GM18498 (cell line): ENCODE measurements at regions not wholly inside any gene's neighbourhood (a gene's known extent, or its start where the extent isn't known, plus 50 kb on each side); places are given as distances from the start of the nearest gene placed in this dataset.
"Not testable (repeated sequence)": the region's sequence is repeated elsewhere in the genome, so short reads cannot be mapped to it uniquely, and the experiment has no call there.

Experiments used
- ATAC-seq: cut with Tn5 transposase; IDR thresholded peaks from one replicate; pipeline ENCODE4 v1.9.1; 2021; ENCODE audit warnings: mild to moderate bottlenecking, moderate library complexity; ENCODE audit not compliant: unreplicated experiment

DNA sequence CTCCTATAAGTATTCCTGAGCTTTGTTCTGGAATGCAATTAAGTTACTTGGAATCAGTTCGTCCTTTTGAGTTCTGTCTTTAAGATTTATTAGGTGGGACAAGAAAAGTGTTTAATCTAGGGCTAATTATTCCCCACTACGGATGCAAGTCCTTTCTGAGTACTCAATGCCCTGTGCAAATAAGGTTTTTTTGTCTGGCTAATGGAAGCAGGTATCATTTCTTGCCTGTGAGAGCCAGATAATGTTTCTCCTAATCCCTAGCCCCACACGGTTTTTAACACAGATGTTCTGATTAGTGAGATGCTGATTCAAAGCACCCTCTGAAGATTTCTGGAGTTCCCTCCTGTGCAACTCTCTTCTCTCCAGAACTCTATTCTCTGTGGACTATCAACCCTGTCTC lies 296.6 kb upstream of the PRICKLE1 start:
- no peak for ATAC-seq

DNA sequence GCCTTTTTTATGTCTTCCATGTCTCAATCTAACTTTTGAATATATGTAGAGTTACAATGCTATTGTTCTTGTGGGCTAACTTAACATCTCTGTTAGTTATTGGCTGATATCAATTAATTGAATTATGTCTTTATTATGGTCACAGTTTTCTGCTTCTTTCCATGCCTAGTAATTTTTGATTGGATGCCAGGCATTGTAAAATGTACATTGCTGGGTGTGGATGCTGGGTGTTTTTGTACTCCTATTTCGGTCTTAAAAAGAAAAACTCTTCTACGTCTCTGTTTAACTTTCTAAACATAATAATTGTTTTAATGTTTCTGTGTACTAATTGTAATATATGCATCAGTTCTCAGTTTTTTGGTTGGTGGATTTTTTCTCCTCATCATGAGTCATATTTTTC lies 296.1 kb upstream of the PRICKLE1 start:
- no peak for ATAC-seq

DNA sequence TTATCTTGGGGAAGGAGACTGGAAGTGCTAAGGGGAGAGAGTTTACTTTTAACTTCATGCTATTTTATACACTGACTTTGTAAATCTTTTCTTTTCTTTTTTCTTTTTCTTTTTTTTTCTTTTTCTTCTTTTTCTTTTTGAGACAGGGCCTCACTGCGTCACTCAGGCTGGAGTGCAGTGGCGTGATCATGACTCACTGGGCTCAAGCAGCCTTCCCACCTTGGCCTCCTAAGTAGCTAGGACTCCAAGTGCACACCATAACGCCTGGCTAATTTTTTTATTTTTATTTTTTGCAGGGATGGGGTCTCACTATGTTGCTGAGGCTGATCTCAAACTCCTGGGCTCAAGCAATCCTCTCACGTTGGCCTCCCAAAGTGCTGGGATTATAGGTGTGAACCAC lies 294.6 kb upstream of the PRICKLE1 start:
- ATAC-seq = no peak

DNA sequence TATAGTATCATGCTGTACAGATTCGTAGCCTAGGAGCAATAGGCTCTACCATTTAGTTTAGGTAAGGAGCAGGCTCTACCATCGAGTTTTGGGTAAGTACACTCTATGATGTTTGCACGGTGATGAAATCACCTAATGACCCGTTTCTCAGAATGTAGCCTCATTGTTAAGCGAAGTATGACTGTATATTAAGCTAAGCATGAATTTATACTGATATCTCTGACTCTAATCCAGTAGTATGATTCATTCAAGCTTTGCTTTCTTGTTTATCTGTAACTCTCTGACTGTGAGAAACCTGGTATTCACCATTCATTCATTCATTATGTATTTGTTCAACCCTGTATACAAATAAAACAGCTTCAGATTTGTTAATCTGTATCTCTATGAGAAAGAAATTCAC lies 283.9 kb upstream of the PRICKLE1 start:
- ATAC-seq = no peak

- no peak for ATAC-seq
These were observed 282.3 kb upstream of the PRICKLE1 start for GRCh38 chr12:42871816-42872215.

- no peak for ATAC-seq
These were observed 278.7 kb upstream of the PRICKLE1 start for GRCh38 chr12:42868291-42868690.

- no peak for ATAC-seq
These were observed 275.7 kb upstream of the PRICKLE1 start for GRCh38 chr12:42865282-42865681.

GRCh38 chr12:42862055-42862454 lies 272.5 kb upstream of the PRICKLE1 start:
- ATAC-seq = no peak

- ATAC-seq = not testable (repeated sequence)
These were observed 270.8 kb upstream of the PRICKLE1 start for GRCh38 chr12:42860331-42860730.

- no peak for ATAC-seq
These were observed 270.1 kb upstream of the PRICKLE1 start for GRCh38 chr12:42859612-42860011.

DNA sequence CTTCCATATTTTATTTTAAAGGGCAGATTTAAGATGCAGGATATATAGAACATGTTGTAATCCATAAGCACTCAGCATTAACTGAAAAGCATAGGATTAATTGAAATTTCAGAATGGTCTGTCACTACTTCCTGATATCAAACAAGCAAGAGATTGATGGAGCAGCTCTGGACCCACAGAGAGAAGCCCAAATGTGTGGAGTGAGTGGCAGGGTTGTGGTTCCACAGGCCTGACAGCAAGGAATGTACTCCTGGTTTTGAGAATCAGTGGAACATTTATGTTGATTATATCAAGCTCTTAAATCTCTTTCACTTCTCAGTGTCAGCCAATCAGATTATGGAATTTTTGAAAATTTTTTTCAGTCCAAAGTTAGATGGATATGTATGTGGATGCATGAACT lies 267.6 kb upstream of the PRICKLE1 start:
- ATAC-seq = no peak

- no peak for ATAC-seq
These were observed 265.9 kb upstream of the PRICKLE1 start for GRCh38 chr12:42855362-42855950.

- ATAC-seq = no peak
These were observed 265.3 kb upstream of the PRICKLE1 start for GRCh38 chr12:42854826-42855225.

GRCh38 chr12:42854208-42854607 lies 264.7 kb upstream of the PRICKLE1 start:
- no peak for ATAC-seq

- ATAC-seq = no peak
These were observed 264.0 kb upstream of the PRICKLE1 start for GRCh38 chr12:42853370-42854140.

DNA sequence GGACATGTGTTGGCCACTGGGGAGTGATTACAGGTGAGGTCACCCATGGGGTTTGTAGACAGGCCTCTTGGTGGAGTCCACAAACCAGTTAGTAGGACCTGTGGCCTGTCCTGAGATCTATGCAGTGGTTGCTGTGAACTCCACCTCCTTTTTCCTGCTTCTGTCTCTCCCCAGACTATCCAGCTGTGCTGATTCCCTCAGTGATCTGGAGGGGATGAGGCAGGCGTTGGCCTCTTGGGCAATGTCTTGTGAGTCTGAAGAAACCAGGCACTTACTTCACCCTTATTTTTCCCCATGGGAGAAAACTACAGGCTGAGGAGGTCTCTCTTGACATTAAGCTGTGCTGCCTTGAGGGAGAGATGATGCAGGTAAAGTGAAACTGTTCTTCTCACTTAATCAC lies 257.2 kb upstream of the PRICKLE1 start:
- ATAC-seq = no peak

DNA sequence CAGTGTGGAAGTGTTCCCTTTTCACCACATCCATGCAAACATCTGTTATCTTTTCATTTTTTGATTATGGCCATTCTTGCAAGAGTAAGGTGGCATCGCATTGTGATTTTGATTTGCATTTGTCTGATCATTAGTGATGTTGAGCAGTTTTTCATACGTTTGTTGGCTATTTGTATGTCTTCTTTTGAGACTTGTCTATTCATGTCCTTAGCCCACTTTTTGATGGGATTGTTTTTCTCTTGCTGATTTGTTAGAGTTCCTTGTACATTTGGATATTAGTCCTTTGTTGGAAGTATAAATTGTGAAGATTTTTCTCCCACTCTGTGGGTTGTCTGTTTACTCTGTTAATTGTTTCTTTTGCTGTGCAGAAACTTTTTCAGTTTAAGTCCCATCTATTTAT lies 244.5 kb upstream of the PRICKLE1 start:
- ATAC-seq = no peak

DNA sequence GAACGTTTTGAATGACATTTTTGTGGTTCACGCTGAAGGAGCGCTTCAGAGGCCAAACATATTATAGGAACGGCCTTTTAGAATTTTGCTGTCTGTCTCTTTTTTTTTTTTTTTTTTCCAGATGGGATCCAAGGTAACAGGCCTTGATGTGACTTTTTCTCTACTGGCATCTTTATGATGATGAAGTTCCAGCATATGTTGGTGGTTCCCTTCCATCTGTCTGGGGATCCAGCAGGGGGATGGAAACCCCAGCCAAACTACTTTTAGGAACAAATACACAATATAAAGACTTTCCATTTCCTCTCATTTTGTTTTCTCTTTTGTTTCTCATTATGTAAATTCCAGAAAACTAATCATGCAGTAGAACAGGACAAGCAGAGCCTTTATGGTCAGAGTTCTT lies 239.3 kb upstream of the PRICKLE1 start:
- ATAC-seq = no peak

DNA sequence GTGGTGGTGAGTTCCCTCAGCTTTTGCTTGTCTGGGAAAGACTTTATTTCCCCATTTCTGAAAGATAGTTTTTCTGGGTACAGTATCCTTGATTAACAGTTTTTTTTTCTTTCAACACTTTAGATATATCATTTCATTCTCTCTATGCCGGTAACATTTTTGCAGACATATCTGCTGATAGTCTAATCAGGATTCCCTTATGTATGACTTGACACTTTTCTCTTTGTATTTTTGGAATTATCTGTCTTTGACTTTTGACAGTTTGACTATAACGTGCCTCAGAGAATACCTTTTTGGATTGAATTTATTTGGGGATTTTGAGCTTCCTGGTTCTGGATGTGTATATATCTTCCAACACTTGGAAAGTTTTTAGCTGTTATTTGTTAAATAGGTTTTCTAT lies 234.8 kb upstream of the PRICKLE1 start:
- ATAC-seq = no peak

GRCh38 chr12:42823679-42824078 lies 234.1 kb upstream of the PRICKLE1 start:
- no peak for ATAC-seq

DNA sequence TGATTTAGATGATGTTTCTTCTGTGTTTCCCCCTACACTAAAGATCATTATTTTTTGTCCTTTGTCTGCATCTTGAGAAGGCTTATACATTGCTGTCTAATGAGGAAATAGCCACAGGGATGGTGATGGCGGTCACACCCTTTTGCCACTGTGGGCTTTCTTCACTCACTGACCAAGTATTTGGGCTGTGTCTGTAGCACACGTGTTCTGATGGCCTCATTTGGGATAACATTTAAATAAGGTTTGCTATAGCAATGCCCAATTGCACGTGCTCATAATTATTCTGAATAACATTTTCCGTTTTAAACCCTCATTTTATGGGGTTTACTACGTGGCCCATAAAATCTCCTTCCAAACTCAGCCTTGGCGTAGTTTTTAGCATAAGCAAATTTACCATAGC lies 230.3 kb upstream of the PRICKLE1 start:
- no peak for ATAC-seq

- no peak for ATAC-seq
These were observed 225.5 kb upstream of the PRICKLE1 start for GRCh38 chr12:42815068-42815467.

GRCh38 chr12:42812871-42813270 lies 223.3 kb upstream of the PRICKLE1 start:
- ATAC-seq = no peak
